ENCODE measurements at regions not wholly inside any gene's neighbourhood (a gene's known extent, or its start where the extent isn't known, plus 50 kb on each side); places are given as distances from the start of the nearest gene placed in this dataset.

DNA sequence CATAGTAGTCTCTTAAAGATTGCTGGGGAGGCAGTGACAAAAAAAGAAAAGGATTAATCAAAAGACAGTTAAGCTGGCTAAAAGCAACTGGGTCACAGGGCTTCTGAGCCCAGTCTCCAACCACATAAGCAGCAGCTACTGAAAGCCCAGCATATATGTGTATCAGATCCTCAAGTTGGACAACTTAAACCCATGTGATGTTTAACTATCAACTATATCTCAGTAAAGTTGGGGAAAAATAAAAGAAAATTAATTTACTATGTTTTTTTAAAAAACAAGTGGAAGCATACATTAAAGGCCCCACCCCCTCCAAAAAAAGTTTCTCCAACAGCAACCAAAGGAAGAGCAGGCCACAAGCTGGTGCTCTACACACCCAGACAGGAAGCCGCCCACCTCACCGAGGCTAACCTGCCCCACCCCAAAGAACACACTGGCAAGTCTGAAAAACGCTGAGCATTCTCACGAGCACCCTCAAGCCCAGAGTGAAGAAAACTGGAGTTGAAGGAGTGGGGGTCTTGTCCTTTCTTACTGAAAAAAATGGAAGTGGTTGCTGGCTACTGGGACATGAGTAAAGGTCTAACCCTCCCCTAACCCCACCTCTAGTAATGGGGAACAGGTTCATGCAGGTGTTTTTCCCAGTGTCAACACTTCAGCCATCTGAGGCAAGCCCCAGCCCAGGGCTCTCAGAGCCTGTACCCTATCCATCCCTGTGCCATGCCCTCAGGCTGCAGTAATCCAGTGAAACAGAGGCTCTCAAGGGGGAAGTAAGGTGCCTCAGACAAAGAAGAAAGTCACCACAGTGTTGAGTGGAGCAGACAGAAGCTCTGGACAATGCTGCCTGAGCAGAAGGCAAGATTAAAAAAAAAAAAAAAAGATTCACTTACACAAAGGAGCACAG, 106.3 kb downstream of the GYPC start:
- no peak for TF ChIP-seq CTCF (IDR thresholded peaks at IDR 0.05 in 8 of 11, conservative IDR thresholded peaks at IDR 0.05 in 3 of 11)
- TF ChIP-seq POLR2A (IDR thresholded peaks at IDR 0.05): no peak
- TF ChIP-seq POLR2AphosphoS5 (IDR thresholded peaks at IDR 0.05): no peak
